ENCODE measurements at regions not wholly inside any gene's neighbourhood (a gene's known extent, or its start where the extent isn't known, plus 50 kb on each side); places are given as distances from the start of the nearest gene placed in this dataset.

DNA sequence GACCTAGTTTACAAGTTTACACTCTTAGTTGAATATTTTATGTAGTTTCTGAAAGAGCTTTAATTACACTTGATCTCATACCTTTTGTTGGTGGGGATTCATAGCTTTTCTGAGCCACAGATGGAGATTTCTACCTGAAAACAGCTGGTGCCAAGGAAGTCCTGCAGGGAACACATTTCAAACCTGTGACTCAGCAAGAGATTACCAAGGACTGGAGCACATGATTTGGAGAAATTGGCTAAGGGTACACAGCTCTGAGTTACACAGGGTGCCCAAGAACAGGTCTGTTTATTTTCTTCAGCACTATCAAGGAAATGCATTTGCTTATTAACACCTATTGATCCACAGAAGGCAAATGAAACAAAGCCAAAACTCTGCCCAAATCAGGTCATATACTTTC lies 691.5 kb downstream of the KCTD8 start:
- no peak for TF ChIP-seq EZH2phosphoT487 (IDR thresholded peaks at IDR 0.05; ENCODE audit: borderline replicate concordance, low read depth, low read length)
- TF ChIP-seq, protein P1, sequence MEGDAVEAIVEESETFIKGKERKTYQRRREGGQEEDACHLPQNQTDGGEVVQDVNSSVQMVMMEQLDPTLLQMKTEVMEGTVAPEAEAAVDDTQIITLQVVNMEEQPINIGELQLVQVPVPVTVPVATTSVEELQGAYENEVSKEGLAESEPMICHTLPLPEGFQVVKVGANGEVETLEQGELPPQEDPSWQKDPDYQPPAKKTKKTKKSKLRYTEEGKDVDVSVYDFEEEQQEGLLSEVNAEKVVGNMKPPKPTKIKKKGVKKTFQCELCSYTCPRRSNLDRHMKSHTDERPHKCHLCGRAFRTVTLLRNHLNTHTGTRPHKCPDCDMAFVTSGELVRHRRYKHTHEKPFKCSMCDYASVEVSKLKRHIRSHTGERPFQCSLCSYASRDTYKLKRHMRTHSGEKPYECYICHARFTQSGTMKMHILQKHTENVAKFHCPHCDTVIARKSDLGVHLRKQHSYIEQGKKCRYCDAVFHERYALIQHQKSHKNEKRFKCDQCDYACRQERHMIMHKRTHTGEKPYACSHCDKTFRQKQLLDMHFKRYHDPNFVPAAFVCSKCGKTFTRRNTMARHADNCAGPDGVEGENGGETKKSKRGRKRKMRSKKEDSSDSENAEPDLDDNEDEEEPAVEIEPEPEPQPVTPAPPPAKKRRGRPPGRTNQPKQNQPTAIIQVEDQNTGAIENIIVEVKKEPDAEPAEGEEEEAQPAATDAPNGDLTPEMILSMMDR (conservative IDR thresholded peaks at IDR 0.05; ENCODE audit: low read length) = no peak
- intact Hi-C loops (cut with micrococcal nuclease; ENCODE audit: unreplicated experiment) = no loop called here
- H3K9me3 ChIP-seq (ENCODE audit: low read length) = no peaks in the 10 kb centered on the region
- BruUV-seq (replicated peaks) = no TSS peak
- no peaks in the 10 kb centered on the region for H3K79me2 ChIP-seq (ENCODE audit: insufficient read depth, low read depth, low read length)
- POLR2A ChIA-PET = no interaction called here
- no peak overlapping the region for H3K4me3 ChIP-seq (ENCODE audit: low read depth, low read length, poor library complexity, severe bottlenecking)
- no peak overlapping the region for H3K27ac ChIP-seq (ENCODE audit: low read depth, low read length, poor library complexity, severe bottlenecking)
- no peaks in the 10 kb centered on the region for H3K9me2 ChIP-seq (ENCODE audit: insufficient read depth, low read length)
- no peak for DNase-seq (ENCODE audit: low spot score)
- H3K36me3 ChIP-seq (ENCODE audit: insufficient read depth, low read length) = no peaks in the 10 kb centered on the region
- H3K4me1 ChIP-seq (ENCODE audit: insufficient read depth, low read length, poor library complexity, severe bottlenecking) = no peaks in the 10 kb centered on the region
- H3K4me2 ChIP-seq (ENCODE audit: low read length) = no peak overlapping the region
- H2AFZ ChIP-seq (ENCODE audit: low read length) = no peak overlapping the region
- CTCF ChIA-PET (ENCODE audit: unreplicated experiment) = no interaction called here
- H4K20me1 ChIP-seq (ENCODE audit: insufficient read depth, low read length) = no peaks in the 10 kb centered on the region

DNA sequence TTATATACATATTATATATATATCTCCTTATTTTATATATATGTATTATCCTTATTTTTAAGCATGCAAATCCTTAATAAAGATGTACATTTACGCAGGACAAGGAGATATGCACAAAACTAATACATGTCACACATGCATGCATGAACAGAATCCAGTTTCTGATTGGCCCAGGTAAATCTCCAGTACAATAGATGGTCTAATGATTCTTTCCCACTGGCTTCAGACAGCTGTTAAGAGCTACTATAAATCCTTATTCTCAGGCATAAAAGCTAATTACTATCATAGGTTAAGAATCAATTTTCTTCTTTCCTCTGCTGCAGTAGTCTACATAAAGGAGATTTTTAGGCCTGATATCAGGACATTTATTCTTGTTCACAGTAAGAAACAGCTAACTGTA lies 689.8 kb downstream of the KCTD8 start:
- POLR2A ChIA-PET = interaction anchor here (0.7 kb wide), 1 partner anchor 72 kb away, joined by 6 read pairs; no protein-coding TSS in a partner anchor
- DNase-seq (ENCODE audit: low spot score) = no peak
- BruUV-seq (replicated peaks) = no TSS peak
- H3K27ac ChIP-seq (ENCODE audit: low read depth, low read length, poor library complexity, severe bottlenecking) = no peak overlapping the region
- no peak overlapping the region for H2AFZ ChIP-seq (ENCODE audit: low read length)
- no peak overlapping the region for H3K4me3 ChIP-seq (ENCODE audit: low read depth, low read length, poor library complexity, severe bottlenecking)
- intact Hi-C loops (cut with micrococcal nuclease; ENCODE audit: unreplicated experiment) = no loop called here
- no peak for TF ChIP-seq EZH2phosphoT487 (IDR thresholded peaks at IDR 0.05; ENCODE audit: borderline replicate concordance, low read depth, low read length)
- TF ChIP-seq, protein P1 (conservative IDR thresholded peaks at IDR 0.05; ENCODE audit: low read length) = no peak
- no peaks in the 10 kb centered on the region for H4K20me1 ChIP-seq (ENCODE audit: insufficient read depth, low read length)
- H3K4me1 ChIP-seq (ENCODE audit: insufficient read depth, low read length, poor library complexity, severe bottlenecking) = no peaks in the 10 kb centered on the region
- H3K79me2 ChIP-seq (ENCODE audit: insufficient read depth, low read depth, low read length) = no peaks in the 10 kb centered on the region
- H3K9me2 ChIP-seq (ENCODE audit: insufficient read depth, low read length) = no peaks in the 10 kb centered on the region
- CTCF ChIA-PET (ENCODE audit: unreplicated experiment) = no interaction called here
- no peak overlapping the region for H3K4me2 ChIP-seq (ENCODE audit: low read length)
- no peaks in the 10 kb centered on the region for H3K9me3 ChIP-seq (ENCODE audit: low read length)
- H3K36me3 ChIP-seq (ENCODE audit: insufficient read depth, low read length) = no peaks in the 10 kb centered on the region

DNA sequence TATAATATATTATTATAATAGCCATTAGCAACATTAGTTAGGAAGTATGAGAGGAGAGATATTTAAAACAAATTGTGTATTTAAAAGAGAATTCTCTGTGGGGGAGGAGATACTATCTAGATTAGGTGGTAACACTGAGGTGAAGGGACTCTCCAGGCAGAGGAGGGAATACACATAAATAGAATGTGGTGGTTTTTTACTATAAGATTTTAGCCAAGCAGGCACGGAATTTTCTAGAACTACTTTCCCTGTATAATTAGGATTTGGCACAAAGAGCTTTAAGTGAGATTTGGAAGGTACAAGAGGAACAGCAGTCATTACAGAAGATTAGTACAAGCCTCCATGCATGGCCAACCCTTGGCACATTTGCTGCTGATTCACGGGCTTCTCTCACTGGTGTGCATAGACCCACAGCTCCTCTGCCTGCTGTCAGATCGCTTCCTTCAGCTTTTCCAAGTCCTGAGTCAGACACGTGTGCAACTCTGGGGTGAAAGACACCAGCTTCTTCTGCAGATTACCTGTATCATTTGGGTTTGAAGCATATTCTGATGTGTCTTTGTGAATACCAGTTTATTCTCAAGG lies 685.5 kb downstream of the KCTD8 start:
- DNase-seq (ENCODE audit: low spot score) = no peak
- no peak overlapping the region for H3K4me2 ChIP-seq (ENCODE audit: low read length)
- TF ChIP-seq, protein P1 (conservative IDR thresholded peaks at IDR 0.05; ENCODE audit: low read length) = no peak
- TF ChIP-seq EZH2phosphoT487 (IDR thresholded peaks at IDR 0.05; ENCODE audit: borderline replicate concordance, low read depth, low read length) = no peak
- no peak overlapping the region for H3K4me3 ChIP-seq (ENCODE audit: low read depth, low read length, poor library complexity, severe bottlenecking)
- no peaks in the 10 kb centered on the region for H4K20me1 ChIP-seq (ENCODE audit: insufficient read depth, low read length)
- CTCF ChIA-PET (ENCODE audit: unreplicated experiment) = no interaction called here
- no peaks in the 10 kb centered on the region for H3K36me3 ChIP-seq (ENCODE audit: insufficient read depth, low read length)
- no peaks in the 10 kb centered on the region for H3K79me2 ChIP-seq (ENCODE audit: insufficient read depth, low read depth, low read length)
- POLR2A ChIA-PET = interaction anchor here (0.6 to 1.2 kb wide), 4 partner anchors 9 to 928 kb away, joined by 3 to 6 read pairs (median 3); no protein-coding TSS in a partner anchor
- no peaks in the 10 kb centered on the region for H3K9me3 ChIP-seq (ENCODE audit: low read length)
- no TSS peak for BruUV-seq (replicated peaks)
- no peaks in the 10 kb centered on the region for H3K4me1 ChIP-seq (ENCODE audit: insufficient read depth, low read length, poor library complexity, severe bottlenecking)
- no peak overlapping the region for H2AFZ ChIP-seq (ENCODE audit: low read length)
- H3K9me2 ChIP-seq (ENCODE audit: insufficient read depth, low read length) = no peaks in the 10 kb centered on the region
- no peak overlapping the region for H3K27ac ChIP-seq (ENCODE audit: low read depth, low read length, poor library complexity, severe bottlenecking)
- intact Hi-C loops (cut with micrococcal nuclease; ENCODE audit: unreplicated experiment) = no loop called here
